ENCODE measurements at regions not wholly inside any gene's neighbourhood (a gene's known extent, or its start where the extent isn't known, plus 50 kb on each side); places are given as distances from the start of the nearest gene placed in this dataset.

DNA sequence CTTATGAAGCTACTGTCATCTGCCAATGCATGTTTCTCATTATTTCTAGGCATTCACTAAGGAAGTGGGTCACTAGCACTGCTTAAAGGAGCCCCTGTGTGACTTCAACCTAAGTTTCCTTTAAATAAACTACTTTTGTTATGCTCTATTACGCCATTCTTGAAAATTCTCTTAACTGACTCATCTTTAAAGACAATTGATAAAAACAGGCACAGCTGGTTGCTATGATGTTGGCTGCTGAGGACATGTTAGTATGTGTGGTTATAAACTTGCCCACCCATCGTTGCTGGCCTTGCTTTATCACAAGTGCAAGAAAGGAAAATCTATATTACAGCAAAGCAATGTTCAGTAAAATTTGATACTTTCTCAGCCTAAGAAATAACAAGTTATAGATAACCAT, 75.8 kb upstream of the CNTNAP4 start (continued):
- TF ChIP-seq, protein P1, sequence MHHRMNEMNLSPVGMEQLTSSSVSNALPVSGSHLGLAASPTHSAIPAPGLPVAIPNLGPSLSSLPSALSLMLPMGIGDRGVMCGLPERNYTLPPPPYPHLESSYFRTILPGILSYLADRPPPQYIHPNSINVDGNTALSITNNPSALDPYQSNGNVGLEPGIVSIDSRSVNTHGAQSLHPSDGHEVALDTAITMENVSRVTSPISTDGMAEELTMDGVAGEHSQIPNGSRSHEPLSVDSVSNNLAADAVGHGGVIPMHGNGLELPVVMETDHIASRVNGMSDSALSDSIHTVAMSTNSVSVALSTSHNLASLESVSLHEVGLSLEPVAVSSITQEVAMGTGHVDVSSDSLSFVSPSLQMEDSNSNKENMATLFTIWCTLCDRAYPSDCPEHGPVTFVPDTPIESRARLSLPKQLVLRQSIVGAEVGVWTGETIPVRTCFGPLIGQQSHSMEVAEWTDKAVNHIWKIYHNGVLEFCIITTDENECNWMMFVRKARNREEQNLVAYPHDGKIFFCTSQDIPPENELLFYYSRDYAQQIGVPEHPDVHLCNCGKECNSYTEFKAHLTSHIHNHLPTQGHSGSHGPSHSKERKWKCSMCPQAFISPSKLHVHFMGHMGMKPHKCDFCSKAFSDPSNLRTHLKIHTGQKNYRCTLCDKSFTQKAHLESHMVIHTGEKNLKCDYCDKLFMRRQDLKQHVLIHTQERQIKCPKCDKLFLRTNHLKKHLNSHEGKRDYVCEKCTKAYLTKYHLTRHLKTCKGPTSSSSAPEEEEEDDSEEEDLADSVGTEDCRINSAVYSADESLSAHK (CRISPR knock-in tag; IDR thresholded peaks at IDR 0.05; ENCODE audit: borderline replicate concordance) = no peak
- TF ChIP-seq ZNF564 (CRISPR knock-in tag; IDR thresholded peaks at IDR 0.05) (no peak), MATR3 (CRISPR knock-in tag; IDR thresholded peaks at IDR 0.05) (no peak), POLR2G (IDR thresholded peaks at IDR 0.05; ENCODE audit: low read depth, low read length) (no peak)

DNA sequence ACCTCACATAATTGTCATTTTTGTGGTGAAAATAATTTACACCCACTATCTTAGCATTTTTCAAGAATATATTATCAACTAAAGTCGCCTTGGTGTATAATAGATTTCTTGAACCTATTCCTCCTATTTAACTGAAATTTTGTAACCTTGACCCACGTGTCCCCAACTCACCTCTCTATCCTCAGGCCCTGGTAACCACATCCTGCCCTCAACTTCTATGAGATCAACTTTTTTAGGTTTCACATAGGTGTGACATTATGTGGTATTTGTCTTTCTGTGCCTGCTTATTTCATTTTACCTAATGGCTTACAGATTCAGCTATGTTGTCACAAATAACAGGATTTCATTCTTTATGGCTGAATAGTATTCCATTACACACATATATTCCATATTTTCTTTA, 73.0 kb upstream of the CNTNAP4 start:
- ATAC-seq (no peak), FAIRE-seq (no peak), DNase-seq (ENCODE audit: low spot score) (no peak)
- Histone ChIP-seq H3K9me3 (ENCODE audit: low read length) (0 out of 2 replicates have a peak, but pooled peaks cover 7% of the 10 kb centered on the region), H3K27ac (ENCODE audit: extremely low read length, insufficient read depth, low read length) (no peak overlapping the region), H3K27me3 (ENCODE audit: control insufficient read depth in 1 of 2, insufficient read depth in 2 of 2, low read length in 2 of 2) (no peaks in the 10 kb centered on the region), H3K9ac (ENCODE audit: insufficient read depth, low read depth, low read length) (no peak overlapping the region), H3K36me3 (replicated peaks in 1 of 2; ENCODE audit: control insufficient read depth in 1 of 2, insufficient read depth in 2 of 2, low read length in 2 of 2) (no peaks in the 10 kb centered on the region), H4K20me1 (ENCODE audit: insufficient read depth, low read length) (no peaks in the 10 kb centered on the region), H2AFZ (ENCODE audit: low read length) (no peak overlapping the region), H3K4me2 (ENCODE audit: low read depth, low read length) (no peak overlapping the region), H3K4me1 (ENCODE audit: insufficient read depth, low read length) (no peaks in the 10 kb centered on the region), H3K79me2 (ENCODE audit: insufficient read depth, low read length) (no peaks in the 10 kb centered on the region), H3K4me3 (replicated peaks in 1 of 3; ENCODE audit: insufficient read depth in 1 of 3, low read depth in 2 of 3, low read length in 3 of 3) (no peak overlapping the region)
- in situ Hi-C loops (cut with HindIII; ENCODE audit: extremely low pct_ligation_motif_present, low pct_unique_long_range_greater_than_20kb) (no loop called here), intact Hi-C loops (cut with micrococcal nuclease; ENCODE audit: unreplicated experiment) (no loop called here)
- POLR2A ChIA-PET = no interaction called here
- WGBS (ENCODE audit: low lambda C conversion rate) = 4% methylated on average over 2 of the region's 2 CpGs
- CTCF ChIA-PET (ENCODE audit: low intra/inter-chr PET ratio, low total read pairs) = no interaction called here
- BruUV-seq (replicated peaks) = no TSS peak
- TF ChIP-seq ZNF274 (CRISPR knock-in tag; IDR thresholded peaks at IDR 0.05) (no peak), ZNF792 (CRISPR knock-in tag; IDR thresholded peaks at IDR 0.05) (no peak)

All from HepG2 (cell line).